Esophagus muscularis mucosa (tissue), 4 donors: ENCODE measurements at regions not wholly inside any gene's neighbourhood (a gene's known extent, or its start where the extent isn't known, plus 50 kb on each side); places are given as distances from the start of the nearest gene placed in this dataset.

ENCODE experiments used
- DNase-seq: peaks from one replicate; pipeline ENCODE4 v3.0.0-alpha.2; 2017; ENCODE audit errors: extremely low spot score
- H3K27ac ChIP-seq, 4 donors: fragments of 200-600 bp; sonication (generic); replicated peaks in 1 of 4; 1 replicate in 3 of 4; 2 replicates in 1 of 4; pipeline ENCODE4 v1.5.1; 2016 to 2019; ENCODE audit warnings: mild to moderate bottlenecking in 1 of 4
- H3K27me3 ChIP-seq, 4 donors: fragments of 200-600 bp; sonication (generic); one replicate each; pipeline versions ENCODE4 v1.5.1 to v1.6.0; 2016 to 2019
- H3K36me3 ChIP-seq, 4 donors: fragments of 200-600 bp; sonication (generic); one replicate each; pipeline ENCODE4 v1.5.1; 2016 to 2019
- H3K4me1 ChIP-seq, 4 donors: fragments of 200-600 bp; sonication (generic); one replicate each; pipeline ENCODE4 v1.5.1; 2016 to 2019
- H3K4me3 ChIP-seq, 4 donors: fragments of 200-600 bp; sonication (generic); 1 replicate in 2 of 4; 2 replicates in 2 of 4; pipeline ENCODE4 v1.5.1; 2016 to 2019; ENCODE audit warnings: mild to moderate bottlenecking in 4 of 4, moderate library complexity in 1 of 4
- H3K9me3 ChIP-seq, 4 donors: fragments of 200-600 bp; sonication (generic); 1 replicate in 3 of 4; 2 replicates in 1 of 4; pipeline ENCODE4 v1.5.1; 2016 to 2019
- EP300 ChIP-seq: sonication (generic); formaldehyde crosslinking; IDR thresholded peaks from one replicate; pipeline ENCODE4 v1.6.1; 2017; ENCODE audit warnings: antibody characterized with exemption
- POLR2A ChIP-seq: fragments of 450-650 bp; IDR thresholded peaks from one replicate; pipeline ENCODE4 v1.6.1; 2017; ENCODE audit warnings: antibody characterized with exemption, moderate library complexity, mild to moderate bottlenecking, low read depth
- POLR2AphosphoS5 ChIP-seq, 2 donors: sonication (generic); formaldehyde crosslinking; IDR thresholded peaks; one replicate each; pipeline ENCODE4 v1.6.1; 2017; ENCODE audit warnings: antibody characterized with exemption in 2 of 2
- WGBS: methylation state at CpG from one replicate; pipeline ENCODE4 v1.1.5; 2018; 5-methylcytosine and 5-hydroxymethylcytosine counted together
- intact Hi-C: fragments of 100-400 bp; cut with DNase I; formaldehyde crosslinking; loops from one replicate; pipeline ENCODE4 v1.15.1; 2023
- TF ChIP-seq, protein P1 (sequence below), 3 experiments: fragments of 200-600 bp in 2 of 3; fragments of 450-650 bp in 1 of 3; sonication (generic) in 2 of 3; IDR thresholded peaks; one replicate each; pipeline ENCODE4 v1.5.1; 2017 to 2019; ENCODE audit warnings: antibody characterized with exemption in 3 of 3, mild to moderate bottlenecking in 2 of 3, moderate library complexity in 1 of 3

DNA sequence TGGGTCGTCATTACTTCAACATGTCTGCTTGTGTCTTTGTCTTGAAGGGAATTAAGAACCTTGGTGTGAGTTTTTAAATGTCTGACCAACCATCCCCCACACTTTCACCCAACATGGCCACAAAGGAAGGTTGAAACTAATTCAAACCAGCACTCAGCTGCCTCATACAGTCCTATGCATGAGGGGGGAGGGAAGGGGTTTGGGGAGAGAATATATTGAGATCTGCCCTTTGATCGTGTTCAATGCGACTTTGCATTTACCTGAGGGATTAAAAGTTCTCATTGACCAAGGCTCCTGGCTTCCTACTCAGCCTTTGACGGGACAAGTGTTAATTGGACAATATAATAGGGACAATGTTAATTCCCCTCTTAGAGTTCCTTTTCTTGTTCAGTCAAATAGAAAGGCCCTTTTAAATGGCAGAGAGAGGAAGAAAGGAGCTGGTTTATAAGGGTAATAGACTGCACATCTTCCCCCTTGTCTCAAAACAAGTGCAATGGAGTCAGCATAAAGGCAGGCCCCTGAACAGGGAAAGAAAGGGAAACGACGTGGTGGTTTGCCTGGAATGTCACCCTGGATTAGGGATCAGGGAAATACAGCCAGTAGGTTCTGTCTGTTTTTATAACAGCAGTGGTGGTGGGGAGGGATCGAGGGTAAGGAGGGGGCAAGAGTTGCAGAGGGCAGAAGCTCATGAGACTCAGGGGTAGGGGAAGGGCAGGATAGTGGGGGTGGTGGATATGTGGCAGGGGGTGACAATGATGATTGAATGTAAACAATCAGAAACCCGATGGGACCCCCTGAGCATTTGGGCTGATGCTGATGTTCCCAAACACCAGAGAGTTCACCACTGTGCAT lies 198.7 kb downstream of the MYCN start:
- H3K9me3 ChIP-seq, result no peaks in the 10 kb centered on the region
- intact Hi-C loops, result no loop called here
- no peaks in the 10 kb centered on the region for H3K36me3 ChIP-seq
- H3K4me1 ChIP-seq, result no peaks in the 10 kb centered on the region
- H3K27ac ChIP-seq, result no peak overlapping the region
- WGBS, result 76% methylated on average over 8 of the region's 8 CpGs
- TF ChIP-seq, protein P1, sequence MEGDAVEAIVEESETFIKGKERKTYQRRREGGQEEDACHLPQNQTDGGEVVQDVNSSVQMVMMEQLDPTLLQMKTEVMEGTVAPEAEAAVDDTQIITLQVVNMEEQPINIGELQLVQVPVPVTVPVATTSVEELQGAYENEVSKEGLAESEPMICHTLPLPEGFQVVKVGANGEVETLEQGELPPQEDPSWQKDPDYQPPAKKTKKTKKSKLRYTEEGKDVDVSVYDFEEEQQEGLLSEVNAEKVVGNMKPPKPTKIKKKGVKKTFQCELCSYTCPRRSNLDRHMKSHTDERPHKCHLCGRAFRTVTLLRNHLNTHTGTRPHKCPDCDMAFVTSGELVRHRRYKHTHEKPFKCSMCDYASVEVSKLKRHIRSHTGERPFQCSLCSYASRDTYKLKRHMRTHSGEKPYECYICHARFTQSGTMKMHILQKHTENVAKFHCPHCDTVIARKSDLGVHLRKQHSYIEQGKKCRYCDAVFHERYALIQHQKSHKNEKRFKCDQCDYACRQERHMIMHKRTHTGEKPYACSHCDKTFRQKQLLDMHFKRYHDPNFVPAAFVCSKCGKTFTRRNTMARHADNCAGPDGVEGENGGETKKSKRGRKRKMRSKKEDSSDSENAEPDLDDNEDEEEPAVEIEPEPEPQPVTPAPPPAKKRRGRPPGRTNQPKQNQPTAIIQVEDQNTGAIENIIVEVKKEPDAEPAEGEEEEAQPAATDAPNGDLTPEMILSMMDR (IDR thresholded peaks at IDR 0.05), result no peak
- no peak for TF ChIP-seq POLR2A
- TF ChIP-seq POLR2AphosphoS5 (IDR thresholded peaks at IDR 0.05), result no peak
- no peak for TF ChIP-seq EP300
- peak; percentile 57 for DNase-seq
- no peak overlapping the region for H3K4me3 ChIP-seq
- no peaks in the 10 kb centered on the region for H3K27me3 ChIP-seq

DNA sequence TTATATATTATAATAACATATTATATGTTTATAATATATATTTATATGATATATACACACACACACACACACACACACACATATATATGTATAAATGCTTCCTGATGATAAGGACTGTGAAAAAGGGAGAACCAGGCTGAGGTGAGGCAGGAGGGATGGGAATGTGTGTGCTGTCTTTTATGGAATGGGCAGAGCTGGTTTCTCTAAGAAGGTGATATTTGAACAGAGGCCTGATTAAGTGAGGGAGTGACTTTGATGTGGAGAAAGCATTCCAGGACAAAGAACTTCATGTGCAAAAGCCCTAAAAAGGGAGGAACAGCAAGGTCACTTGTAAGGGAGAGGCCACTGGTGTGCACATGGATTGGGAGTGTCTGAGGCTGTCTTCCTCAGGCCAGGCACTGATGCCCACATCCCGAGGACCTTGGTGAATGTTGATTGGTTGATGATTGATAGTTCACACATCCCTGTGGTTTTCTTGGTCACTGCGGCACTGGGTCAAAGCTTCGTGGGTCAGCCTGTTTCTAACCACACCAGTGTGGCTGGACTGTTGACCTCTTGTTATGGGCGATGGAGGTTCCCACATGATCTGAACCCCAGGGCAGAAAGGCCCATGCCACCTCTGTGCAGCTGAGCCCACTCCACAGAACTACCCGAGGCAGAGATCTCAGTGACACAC lies 196.9 kb downstream of the MYCN start:
- H3K9me3 ChIP-seq, result no peaks in the 10 kb centered on the region
- 100% methylated on average over 3 of the region's 5 CpGs for WGBS
- H3K4me1 ChIP-seq, result no peaks in the 10 kb centered on the region
- H3K36me3 ChIP-seq, result no peaks in the 10 kb centered on the region
- intact Hi-C loops, result no loop called here
- H3K27me3 ChIP-seq, result no peaks in the 10 kb centered on the region
- H3K27ac ChIP-seq, result no peak overlapping the region
- TF ChIP-seq, protein P1 (IDR thresholded peaks at IDR 0.05), result no peak
- no peak for TF ChIP-seq POLR2AphosphoS5 (IDR thresholded peaks at IDR 0.05)
- TF ChIP-seq POLR2A, result no peak
- no peak for TF ChIP-seq EP300
- H3K4me3 ChIP-seq, result no peak overlapping the region
- DNase-seq, result peak; percentile 62

DNA sequence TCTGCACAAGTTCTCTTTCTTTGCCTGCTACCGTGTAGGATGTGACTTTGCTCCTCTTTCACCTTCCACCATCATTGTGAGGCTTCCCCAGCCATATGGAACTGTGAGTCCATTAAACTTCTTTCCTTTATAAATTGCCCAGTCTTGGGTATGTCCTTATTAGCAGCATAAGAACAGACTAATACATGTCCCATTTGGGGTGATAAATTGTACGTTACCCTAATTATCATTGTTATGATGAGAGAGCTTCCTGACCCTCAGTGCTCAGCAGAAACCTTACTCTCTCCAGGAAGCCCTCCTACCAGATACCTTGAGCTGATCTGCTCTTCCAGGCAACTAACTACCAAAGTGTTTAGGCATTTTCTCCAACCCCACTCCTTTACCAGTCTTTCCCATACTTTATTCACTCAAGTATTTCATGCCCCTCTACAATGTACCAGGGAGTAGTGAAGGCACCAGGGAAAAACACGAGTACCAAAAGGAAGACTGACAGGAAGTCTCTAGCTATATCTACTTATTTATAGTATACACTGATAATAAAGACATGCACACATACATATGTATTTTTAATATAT lies 196.2 kb downstream of the MYCN start:
- TF ChIP-seq, protein P1 (IDR thresholded peaks at IDR 0.05), result no peak
- TF ChIP-seq POLR2A (no peak), POLR2AphosphoS5 (IDR thresholded peaks at IDR 0.05) (no peak), EP300 (no peak)
- DNase-seq, result peak; percentile 29
- H3K36me3 ChIP-seq, result no peaks in the 10 kb centered on the region
- no peaks in the 10 kb centered on the region for H3K9me3 ChIP-seq
- intact Hi-C loops, result no loop called here
- H3K4me1 ChIP-seq, result no peaks in the 10 kb centered on the region
- 85% methylated on average over 3 of the region's 3 CpGs for WGBS
- no peak overlapping the region for H3K27ac ChIP-seq
- H3K27me3 ChIP-seq, result no peaks in the 10 kb centered on the region
- H3K4me3 ChIP-seq, result no peak overlapping the region

DNA sequence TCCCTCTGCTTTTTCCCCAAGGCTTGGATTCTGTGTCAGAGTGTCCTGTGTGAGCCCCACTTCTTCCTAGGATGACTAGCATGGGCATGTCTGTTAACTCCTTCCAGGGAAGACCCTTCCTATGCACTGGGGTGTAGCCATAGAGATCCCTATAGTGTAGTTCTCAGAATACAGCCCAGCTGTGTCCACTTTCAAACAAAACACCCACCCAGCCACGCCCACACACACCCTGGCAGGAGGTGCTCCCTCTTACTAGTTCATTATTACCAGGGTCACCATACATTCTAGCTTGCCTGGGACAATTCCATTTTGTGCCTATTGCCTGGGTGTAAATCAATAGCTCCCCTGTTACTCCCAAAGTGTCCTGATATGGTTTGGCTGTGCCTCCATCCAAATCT lies 195.6 kb downstream of the MYCN start:
- no peak overlapping the region for H3K27ac ChIP-seq
- H3K4me1 ChIP-seq, result no peaks in the 10 kb centered on the region
- no peak overlapping the region for H3K4me3 ChIP-seq
- no peaks in the 10 kb centered on the region for H3K27me3 ChIP-seq
- H3K36me3 ChIP-seq, result no peaks in the 10 kb centered on the region
- DNase-seq, result peak; percentile 84
- H3K9me3 ChIP-seq, result no peaks in the 10 kb centered on the region
- 75% methylated on average over 1 of the region's 1 CpG for WGBS
- intact Hi-C loops, result no loop called here
- no peak for TF ChIP-seq EP300
- no peak for TF ChIP-seq POLR2AphosphoS5 (IDR thresholded peaks at IDR 0.05)
- TF ChIP-seq, protein P1 (IDR thresholded peaks at IDR 0.05), result no peak
- TF ChIP-seq POLR2A, result no peak
